NCI-H2171 (cell line): ENCODE measurements at regions not wholly inside any gene's neighbourhood (a gene's known extent, or its start where the extent isn't known, plus 50 kb on each side); places are given as distances from the start of the nearest gene placed in this dataset.

Experiments
- DNase-seq: peaks from one replicate; lab custom pipeline; 2025; lab: John Stamatoyannopoulos, UW

- DNase-seq, result no peak
Observed at GRCh38 chr15:62469874-62470688, 305.0 kb upstream of the C2CD4B start.

- no peak for DNase-seq
Observed at GRCh38 chr15:62472616-62473299, 307.7 kb upstream of the C2CD4B start.

- no peak for DNase-seq
Observed at GRCh38 chr15:62474021-62474770, 309.1 kb upstream of the C2CD4B start.

- no peak for DNase-seq
Observed at GRCh38 chr15:62474771-62475124, 309.7 kb upstream of the C2CD4B start.

GRCh38 chr15:62475591-62475990 lies 310.5 kb upstream of the C2CD4B start:
- no peak for DNase-seq

GRCh38 chr15:62476163-62476562 lies 311.1 kb upstream of the C2CD4B start:
- DNase-seq, result no peak

- no peak for DNase-seq
Observed at GRCh38 chr15:62477929-62478328, 312.8 kb upstream of the C2CD4B start.

GRCh38 chr15:62482785-62483429 lies 317.8 kb upstream of the C2CD4B start:
- DNase-seq, result no peak

- DNase-seq, result no peak
Observed at GRCh38 chr15:62483814-62484213, 318.7 kb upstream of the C2CD4B start.

GRCh38 chr15:62485170-62485720 lies 320.2 kb upstream of the C2CD4B start:
- no peak for DNase-seq

- no peak for DNase-seq
Observed at GRCh38 chr15:62486041-62486440, 321.0 kb upstream of the C2CD4B start.

- no peak for DNase-seq
Observed at GRCh38 chr15:62488387-62488786, 323.3 kb upstream of the C2CD4B start.

GRCh38 chr15:62491642-62492041 lies 326.6 kb upstream of the C2CD4B start:
- no peak for DNase-seq

- no peak for DNase-seq
Observed at GRCh38 chr15:62492900-62493299, 327.8 kb upstream of the C2CD4B start.

GRCh38 chr15:62494197-62494596 lies 329.1 kb upstream of the C2CD4B start:
- DNase-seq, result no peak

- peak; percentile 9 for DNase-seq
Observed at GRCh38 chr15:62495670-62496614, 330.9 kb upstream of the C2CD4B start.

GRCh38 chr15:62497356-62497755 lies 332.3 kb upstream of the C2CD4B start:
- no peak for DNase-seq

GRCh38 chr15:62498278-62498677 lies 333.2 kb upstream of the C2CD4B start:
- no peak for DNase-seq

- no peak for DNase-seq
Observed at GRCh38 chr15:62498712-62499111, 333.6 kb upstream of the C2CD4B start.

- DNase-seq, result no peak
Observed at GRCh38 chr15:62500325-62500724, 335.2 kb upstream of the C2CD4B start.

GRCh38 chr15:62502451-62502850 lies 337.4 kb upstream of the C2CD4B start:
- no peak for DNase-seq
